ENCODE measurements at regions not wholly inside any gene's neighbourhood (a gene's known extent, or its start where the extent isn't known, plus 50 kb on each side); places are given as distances from the start of the nearest gene placed in this dataset.

GRCh38 chr5:110265162-110265561 lies 461.3 kb downstream of the TMEM232 start:
- TF ChIP-seq CTCF (IDR thresholded peaks at IDR 0.05) (no peak), POLR2A (IDR thresholded peaks at IDR 0.05) (no peak)
